Keratinocyte (primary cell): ENCODE measurements at regions not wholly inside any gene's neighbourhood (a gene's known extent, or its start where the extent isn't known, plus 50 kb on each side); places are given as distances from the start of the nearest gene placed in this dataset.

Source experiments
- EZH2 ChIP-seq: IDR thresholded peaks from one replicate; pipeline ENCODE4 v1.6.1; 2012; ENCODE audit warnings: inconsistent platforms, mild to moderate bottlenecking, low read length, moderate library complexity
- TF ChIP-seq, protein P1 (sequence below), 3 experiments: IDR thresholded peaks in 1 of 3; conservative IDR thresholded peaks in 1 of 3; optimal IDR thresholded peaks in 1 of 3; 2 replicates in 2 of 3; 3 replicates in 1 of 3; pipeline versions ENCODE3 to v1.5.1; 2011; ENCODE audit warnings: low read length in 3 of 3, mild to moderate bottlenecking in 3 of 3, moderate library complexity in 2 of 3, control low read depth in 1 of 3, inconsistent platforms in 1 of 3; ENCODE audit not compliant: insufficient read depth in 2 of 3; ENCODE audit errors: extremely low read depth in 1 of 3

DNA sequence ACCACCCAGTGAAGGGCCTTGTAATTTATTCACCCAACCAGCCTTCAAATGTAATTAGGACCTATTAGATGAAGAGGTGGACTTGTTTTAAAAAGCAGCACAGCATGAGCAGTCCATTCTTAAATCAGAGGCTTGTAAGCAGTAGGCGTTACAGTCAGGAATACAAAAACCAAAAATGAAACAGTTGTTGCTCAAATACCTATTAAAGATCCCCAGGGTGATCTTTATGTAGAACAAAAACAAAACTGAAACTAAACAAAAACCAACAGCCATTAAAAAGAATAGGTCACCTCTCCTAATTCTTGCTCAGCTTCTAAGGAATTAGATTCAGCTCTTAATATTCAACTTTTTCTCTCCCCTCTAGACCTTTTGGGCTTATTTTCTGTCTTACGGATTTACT lies 104.9 kb upstream of the ST8SIA2 start:
- TF ChIP-seq, protein P1, sequence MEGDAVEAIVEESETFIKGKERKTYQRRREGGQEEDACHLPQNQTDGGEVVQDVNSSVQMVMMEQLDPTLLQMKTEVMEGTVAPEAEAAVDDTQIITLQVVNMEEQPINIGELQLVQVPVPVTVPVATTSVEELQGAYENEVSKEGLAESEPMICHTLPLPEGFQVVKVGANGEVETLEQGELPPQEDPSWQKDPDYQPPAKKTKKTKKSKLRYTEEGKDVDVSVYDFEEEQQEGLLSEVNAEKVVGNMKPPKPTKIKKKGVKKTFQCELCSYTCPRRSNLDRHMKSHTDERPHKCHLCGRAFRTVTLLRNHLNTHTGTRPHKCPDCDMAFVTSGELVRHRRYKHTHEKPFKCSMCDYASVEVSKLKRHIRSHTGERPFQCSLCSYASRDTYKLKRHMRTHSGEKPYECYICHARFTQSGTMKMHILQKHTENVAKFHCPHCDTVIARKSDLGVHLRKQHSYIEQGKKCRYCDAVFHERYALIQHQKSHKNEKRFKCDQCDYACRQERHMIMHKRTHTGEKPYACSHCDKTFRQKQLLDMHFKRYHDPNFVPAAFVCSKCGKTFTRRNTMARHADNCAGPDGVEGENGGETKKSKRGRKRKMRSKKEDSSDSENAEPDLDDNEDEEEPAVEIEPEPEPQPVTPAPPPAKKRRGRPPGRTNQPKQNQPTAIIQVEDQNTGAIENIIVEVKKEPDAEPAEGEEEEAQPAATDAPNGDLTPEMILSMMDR (optimal IDR thresholded peaks at IDR 0.05 in 1 of 3, IDR thresholded peaks at IDR 0.05 in 1 of 3, conservative IDR thresholded peaks at IDR 0.05 in 1 of 3; ENCODE audit: extremely low read depth in 1 of 3, insufficient read depth in 2 of 3, low read length in 3 of 3), result no peak
- no peak for TF ChIP-seq EZH2
